GM18502 (cell line): ENCODE measurements at regions not wholly inside any gene's neighbourhood (a gene's known extent, or its start where the extent isn't known, plus 50 kb on each side); places are given as distances from the start of the nearest gene placed in this dataset.
"Not testable (repeated sequence)": the region's sequence is repeated elsewhere in the genome, so short reads cannot be mapped to it uniquely, and the experiment has no call there.

Experiments
- ATAC-seq: cut with Tn5 transposase; IDR thresholded peaks from one replicate; pipeline ENCODE4 v1.9.1; 2021; ENCODE audit warnings: mild to moderate bottlenecking; ENCODE audit not compliant: unreplicated experiment, poor library complexity

DNA sequence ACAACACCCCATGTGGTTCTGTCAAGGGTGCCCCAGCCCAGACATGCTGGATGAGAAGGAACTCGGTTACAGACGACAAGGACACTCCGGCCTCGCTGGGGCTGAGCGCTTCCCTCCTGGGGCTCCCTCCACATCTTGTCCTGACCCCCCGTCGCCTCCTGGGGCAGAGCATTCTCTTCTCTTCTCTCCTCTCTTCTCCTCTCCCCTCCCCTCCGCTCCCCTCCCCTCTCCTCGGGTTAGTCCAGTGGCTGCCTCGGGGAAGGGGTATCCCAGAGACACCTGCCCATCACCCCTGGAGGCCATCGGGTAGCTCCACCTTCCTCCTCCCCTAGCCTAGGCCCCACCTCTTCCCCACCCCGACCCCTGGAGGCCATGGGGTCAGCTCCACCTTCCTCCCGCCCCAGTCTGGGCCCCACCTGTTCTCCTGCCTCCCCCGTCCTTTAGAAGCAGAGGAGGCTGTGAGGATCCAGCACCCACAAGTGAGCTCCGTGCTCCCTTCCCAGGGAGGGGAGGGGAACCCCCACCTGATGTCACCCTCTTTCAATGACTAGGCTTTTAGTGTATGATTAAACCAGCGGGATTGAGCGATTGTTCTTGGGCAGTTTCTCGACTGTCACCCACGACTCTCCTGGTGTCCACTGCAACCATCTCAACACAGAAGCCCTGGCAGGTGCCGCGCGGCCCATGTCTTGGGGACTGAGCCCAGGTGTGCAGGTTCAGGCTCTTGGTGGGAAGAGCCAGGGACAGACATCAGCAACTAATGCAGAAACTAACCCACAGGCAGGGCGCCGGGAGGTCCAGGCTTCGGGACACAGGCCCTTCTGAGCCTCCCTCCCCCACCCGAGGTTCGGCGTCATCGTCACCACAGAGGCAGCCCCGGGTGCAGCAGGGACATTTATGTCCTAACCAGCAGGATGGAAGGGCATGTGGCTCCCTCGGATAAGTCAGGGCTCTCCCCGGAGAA lies 330.4 kb downstream of the ADGRD1 start:
- not testable (repeated sequence) for ATAC-seq

DNA sequence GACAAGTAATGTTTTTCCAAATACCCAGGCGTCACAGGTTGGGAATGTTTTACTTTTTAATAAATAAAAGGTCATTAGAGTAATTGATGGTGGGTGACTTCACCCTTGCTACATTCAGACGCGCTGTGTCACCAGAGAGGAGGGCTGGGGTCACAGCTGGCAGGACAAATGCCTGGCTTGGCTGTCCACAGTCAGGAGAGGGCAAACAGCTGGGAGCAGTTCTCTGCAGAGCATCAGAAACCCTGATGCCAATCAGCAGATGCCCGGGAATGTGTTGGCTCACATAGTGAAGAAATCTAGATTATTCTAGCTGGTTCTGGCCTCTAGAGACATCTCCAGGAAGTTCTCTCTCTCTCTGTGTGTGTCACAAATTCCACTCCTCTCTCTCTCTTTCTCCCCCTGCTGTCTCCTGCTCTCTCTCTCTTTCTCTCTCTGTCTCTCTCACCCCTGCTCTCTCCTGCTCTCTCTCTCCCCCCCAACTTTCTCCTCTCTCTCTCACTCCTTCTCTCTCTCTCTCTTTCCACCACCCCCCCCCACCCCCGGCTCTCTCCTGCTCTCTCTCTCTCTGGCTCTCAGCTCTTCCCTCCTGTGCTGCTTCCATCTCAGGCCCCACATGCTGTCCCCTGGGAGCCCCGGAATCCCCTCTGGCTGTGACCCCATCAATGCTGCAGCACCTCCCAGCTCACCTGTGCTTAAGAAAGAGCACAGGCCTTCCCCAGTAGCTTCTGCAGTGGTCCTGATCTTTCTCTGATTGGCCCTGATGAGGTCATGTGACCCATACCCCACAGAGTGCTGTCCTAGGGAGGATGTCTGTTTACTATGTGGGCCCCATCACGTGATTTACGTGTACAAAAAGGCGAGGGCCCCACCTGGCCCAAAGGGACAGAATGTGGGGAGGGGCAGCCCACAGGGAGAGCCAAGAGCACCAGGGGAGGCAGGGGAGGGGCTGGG lies 331.5 kb downstream of the ADGRD1 start:
- not testable (repeated sequence) for ATAC-seq

DNA sequence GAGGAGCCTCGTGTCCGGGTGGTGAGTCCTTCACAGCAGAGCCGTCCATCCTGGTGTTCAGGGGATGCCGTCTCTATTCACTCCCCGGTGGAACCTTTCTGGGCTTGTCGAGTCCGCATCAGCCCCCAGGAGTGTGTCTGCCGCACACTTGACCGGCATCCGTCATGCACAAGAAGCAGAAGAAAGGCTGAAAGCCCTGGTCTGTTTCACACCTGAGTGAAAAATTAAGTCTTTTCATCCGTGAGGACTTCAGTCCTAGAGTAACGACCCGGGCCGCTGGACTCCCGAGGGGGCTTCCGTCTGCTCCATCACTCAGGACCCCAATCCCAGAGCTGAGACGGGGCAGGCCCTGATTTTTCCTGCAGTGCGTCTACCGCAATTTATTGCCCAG lies 332.2 kb downstream of the ADGRD1 start:
- not testable (repeated sequence) for ATAC-seq

DNA sequence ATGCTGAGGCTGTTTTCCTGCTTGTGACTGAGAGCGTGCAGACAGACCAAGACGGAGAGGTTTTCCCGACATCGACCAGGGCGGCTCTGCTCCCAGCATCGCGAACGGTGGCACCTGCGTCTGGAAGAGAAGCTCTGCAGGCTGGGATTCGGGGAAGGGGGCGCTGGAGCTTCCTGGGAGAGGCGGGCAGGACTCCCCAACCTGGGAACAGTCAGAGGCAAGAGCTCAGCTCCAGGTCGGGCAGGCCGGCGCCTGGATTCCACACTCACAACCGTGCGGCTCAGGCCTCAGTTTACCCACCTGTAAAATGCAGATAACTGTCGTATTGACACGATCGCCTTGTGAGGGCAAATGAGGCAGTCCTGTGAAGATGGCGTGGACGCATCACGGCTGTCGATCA lies 332.6 kb downstream of the ADGRD1 start:
- not testable (repeated sequence) for ATAC-seq

DNA sequence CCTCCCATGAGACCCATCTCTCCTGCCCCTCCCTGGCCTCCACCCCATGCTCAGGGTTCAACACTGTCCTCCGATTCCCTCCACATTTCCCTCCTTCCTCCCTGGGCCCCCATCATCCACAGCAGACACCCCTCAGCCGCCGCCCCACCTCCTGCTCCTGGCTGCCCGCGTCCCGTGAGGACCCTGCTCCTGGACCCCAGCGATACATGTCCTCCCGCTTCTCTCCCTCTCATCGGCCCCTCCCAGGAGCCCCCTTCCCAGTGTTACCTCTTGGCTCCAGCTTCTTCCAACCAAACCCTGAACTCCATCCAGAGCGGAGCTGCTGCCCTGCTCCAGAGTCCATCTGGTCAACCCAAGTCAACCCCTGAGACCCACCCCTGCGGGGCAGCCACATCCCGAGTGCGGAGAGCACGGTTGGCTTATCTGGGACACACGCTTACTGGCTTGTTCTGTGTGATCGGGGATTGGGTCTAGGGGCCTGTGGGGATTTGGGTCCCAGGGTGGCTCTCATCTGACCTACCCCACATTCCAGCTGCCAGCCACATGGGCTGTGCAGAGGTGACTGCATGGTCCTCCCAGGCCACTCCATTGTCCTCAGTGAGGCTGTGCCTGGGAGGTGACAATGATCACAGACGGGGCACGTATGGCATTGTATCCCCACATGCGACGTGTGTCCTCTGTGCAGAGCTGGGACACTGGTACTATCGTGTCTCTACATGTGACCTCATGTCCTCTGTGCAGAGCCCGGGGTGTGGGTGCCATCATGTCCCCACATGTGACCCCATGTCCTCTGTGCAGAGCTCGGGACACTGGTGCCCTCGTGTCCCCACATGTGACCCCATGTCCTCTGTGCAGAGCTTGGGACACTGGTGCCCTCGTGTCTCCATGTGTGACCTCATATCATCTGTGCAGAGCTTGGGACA lies 333.6 kb downstream of the ADGRD1 start:
- ATAC-seq = no peak

DNA sequence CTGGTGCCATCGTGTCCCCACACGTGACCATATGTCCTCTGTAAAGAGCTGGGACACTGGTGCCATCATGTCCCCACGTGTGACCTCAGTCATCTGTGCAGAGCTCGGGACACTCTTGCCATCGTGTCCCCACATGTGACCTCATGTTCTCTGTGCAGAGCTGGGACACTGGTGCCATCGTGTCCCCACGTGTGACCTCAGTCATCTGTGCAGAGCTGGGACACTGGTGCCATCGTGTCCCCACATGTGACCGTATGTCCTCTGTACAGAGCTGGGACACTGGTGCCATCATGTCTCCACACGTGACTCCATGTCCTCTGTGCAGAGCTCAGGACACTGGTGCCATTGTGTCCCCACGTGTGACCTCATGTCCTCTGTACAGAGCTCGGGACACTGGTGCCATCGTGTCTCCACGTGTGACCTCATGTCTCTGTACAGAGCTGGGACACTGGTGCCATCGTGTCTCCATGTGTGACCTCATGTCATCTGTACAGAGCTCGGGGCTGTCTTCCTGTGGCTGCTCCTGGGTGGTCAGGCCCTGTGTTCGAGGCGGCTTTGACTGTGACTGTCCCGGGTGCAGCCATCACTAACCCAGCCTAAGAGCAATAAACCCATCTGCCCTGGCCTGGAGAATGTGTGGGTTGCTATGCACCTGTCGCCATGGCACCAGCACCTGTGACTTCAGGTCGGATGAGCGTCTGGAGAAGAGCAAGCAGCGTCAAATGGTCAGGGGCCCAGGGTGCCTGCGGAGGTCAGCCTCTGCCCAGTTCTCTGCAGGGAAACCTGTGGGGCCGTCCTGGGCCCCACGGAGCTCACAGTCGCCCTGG lies 334.4 kb downstream of the ADGRD1 start:
- ATAC-seq = no peak

DNA sequence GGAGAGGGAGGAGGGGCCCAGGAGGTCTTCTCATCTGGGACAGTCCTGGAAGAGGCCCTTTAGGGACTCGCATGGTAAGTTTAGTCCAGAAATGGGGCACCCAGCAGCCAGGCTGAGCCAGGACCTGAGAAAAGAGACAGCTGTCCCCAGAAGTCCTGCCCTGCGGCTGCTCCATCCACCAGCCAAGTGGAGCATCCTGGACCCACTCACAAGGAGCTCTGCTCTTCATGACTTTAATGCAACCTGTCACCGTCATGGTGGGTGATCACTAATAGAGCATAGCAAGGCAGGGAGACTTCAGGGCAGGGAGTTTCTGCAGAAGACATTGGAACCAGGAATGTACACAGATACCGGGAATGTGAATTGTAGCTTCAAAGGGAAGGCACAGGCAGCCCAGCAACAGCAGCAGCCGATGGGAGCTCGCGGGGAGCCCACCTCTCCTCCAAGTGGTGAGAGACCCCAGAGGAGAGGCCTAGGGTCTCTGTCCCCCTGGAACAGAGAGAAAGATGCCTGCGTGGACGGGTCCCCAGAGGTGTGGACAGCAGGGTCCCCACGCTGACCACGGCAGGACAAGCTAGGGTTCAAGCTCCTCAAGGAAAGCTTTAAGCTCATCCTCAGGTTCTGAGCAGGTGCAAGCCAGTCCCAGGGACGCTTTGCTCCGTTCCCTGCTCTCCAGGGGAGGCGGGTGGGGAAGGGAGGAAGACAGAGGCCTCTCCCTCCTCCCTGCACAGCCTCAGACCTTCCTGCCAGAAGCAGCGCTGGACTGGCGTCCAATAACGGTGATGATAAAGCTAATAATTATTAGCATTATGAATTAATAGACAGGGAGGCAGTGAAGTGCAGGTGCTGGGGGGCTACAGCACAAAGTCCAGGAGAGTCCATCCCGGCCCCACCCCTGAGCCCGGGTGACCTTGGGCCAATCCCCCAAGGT lies 335.3 kb downstream of the ADGRD1 start:
- ATAC-seq = not testable (repeated sequence)

DNA sequence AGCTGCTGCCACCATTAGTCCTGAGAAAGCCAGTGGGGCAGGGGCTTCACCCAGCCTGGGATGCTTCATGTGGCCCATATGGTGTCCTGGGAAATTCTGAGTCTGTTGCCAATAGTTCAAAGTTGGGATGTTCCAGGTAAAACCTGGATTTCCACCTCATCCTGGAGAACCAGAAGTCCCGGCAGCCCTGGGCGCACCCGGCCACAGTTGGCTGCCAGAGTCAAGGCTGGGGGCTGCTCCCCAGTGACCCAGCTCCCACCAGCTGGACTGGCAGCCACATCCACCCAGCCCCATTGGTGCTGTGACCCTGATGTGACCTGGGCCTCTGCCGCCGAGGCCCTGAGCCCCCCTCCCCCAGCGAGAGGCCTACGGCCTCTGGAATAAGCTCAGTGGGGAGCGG lies 336.1 kb downstream of the ADGRD1 start:
- not testable (repeated sequence) for ATAC-seq

DNA sequence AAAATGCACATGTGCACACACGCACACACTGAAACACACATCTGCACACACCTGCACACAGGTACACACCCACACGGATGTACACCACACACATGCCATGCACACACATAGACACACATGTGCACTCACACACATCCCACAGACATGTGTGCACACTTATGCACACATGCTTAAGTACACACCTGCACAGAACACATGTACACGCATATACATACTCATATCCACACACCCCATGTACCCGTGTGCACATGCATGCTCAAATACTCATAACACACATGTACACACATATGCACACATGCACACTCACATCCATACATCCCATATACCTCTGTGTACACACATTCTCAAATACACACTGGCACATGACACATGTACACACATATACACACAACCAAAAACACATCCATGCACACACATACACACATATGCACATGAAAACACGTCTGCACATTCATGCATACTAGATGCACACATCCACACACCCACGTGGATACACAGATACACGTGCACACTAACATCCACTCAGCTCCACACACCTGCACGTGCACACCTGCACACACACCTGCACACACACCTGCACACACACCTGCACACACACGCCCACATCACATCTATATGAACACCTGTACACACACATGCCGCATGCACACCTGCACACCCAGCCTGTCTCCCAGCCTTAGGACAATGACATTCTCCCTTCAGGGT lies 336.7 kb downstream of the ADGRD1 start:
- ATAC-seq = no peak

DNA sequence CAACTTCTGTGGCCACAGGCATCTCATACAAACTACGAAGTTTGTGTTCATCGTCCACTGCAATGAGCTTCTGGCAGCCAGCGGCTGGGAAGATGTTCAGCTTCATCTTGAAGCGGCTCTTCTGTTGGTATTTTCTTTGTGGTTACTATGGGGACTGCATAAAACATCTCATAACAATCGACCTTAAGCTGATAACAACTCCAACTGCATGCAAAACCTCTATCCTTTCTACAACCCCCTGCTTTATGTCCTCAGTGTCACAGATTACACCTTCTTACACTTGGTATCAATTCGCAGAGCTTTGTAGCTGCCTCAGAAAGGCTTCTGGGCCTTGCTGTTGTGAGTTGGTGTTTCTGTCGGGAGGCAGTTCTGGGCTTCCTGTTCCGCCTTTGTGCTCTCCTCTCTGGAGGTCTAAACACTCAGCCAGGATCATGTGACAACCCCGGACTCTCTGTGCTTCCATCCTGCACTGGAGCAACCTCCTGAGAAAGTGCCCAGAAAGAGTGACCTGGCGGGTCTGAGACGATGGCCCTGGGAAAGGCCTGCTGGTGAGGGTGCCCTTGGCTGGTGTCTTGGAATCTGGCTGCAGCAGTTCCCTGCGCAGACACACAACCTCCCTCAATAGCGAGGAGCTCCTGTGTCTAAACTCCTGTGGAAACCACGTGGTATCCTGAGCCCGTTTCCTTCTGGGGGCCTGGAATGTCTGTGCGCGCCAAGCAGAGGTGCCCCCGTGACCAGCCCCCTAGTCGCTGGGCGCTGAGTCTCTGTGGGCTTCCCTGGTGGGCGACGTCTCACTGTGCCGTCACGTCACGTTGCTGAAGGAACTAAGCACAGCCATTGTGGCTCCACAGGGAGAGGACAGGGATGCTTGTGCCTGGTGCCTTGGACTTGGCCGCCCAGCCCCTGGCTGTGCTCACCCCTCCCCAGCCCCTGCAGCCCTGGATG lies 339.6 kb downstream of the ADGRD1 start:
- ATAC-seq = not testable (repeated sequence)

DNA sequence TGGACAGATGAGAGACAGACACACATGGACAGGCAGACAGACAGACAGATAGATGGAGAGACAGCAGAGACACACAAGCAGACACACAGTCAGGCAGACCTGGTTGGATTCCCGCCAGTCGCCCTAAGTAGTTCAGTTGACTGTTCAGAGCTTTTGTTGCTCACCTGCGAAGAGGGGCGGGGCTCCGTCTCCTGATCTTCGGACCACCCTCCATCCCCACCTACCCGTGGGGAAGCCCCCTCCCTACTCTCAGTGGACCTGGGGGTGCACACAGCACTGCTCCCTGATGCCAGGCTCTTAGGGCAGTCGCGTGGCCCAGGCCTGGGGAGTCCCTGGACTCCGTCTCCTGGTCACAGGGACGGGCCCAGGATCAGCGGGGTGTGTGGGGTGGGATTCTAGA lies 341.0 kb downstream of the ADGRD1 start:
- not testable (repeated sequence) for ATAC-seq

DNA sequence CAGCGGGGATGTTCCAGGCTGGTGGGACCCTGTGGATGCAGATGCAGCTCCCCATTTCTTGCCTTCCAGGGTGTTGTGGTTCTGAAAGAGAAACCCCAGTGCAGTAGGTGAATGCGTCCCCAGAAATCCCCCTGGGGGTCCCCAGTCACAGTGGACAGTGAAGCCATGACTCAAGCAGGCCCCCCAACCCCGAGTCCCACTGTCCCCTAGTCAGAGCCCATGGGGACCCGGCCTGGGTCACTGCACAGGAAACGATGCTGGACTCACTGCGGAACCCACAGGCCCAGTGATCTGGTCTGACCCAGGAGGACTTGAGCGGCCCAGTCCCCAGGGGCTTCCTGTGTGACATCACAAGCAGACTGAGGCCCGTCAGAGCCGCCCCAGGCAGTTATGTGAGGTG lies 341.4 kb downstream of the ADGRD1 start:
- ATAC-seq = not testable (repeated sequence)

DNA sequence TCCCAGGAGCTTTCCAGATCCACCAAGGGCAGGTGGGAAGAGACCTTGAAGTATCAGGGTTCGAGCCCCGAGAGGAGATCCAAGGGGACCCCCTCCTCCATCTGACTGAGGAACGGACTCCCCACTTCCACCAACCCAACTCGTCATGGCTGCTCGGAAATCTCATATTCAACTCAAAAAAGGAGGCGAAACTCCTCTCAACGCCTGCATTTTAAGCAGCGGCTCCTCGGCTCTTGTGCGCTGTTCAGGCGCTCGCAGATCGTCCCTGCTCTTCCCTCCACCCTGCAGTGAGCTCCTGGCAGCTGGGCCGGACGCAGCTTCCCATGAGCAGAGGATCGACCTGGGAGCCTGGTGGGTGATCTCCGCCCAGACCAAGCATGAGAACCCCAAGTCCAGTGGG lies 341.9 kb downstream of the ADGRD1 start:
- ATAC-seq = not testable (repeated sequence)

DNA sequence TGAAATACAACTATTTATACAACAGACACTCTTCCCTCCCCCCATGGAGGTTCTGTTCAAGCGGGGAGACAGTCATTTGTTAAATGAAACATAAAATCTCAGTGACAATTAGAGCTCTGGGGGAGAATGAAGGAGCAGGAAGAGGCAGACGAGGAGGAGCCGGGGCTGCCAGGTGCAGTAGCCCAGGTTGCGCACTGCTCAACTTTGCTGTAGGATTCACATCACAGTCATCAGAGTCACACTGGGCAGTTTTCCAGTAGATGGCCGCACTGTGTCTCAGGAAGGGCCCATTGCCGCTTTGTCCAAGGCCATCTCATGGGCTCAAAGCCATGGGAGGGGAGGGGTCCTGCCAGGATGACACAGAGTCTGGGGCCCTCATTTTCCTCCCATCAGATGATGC lies 342.4 kb downstream of the ADGRD1 start:
- not testable (repeated sequence) for ATAC-seq

DNA sequence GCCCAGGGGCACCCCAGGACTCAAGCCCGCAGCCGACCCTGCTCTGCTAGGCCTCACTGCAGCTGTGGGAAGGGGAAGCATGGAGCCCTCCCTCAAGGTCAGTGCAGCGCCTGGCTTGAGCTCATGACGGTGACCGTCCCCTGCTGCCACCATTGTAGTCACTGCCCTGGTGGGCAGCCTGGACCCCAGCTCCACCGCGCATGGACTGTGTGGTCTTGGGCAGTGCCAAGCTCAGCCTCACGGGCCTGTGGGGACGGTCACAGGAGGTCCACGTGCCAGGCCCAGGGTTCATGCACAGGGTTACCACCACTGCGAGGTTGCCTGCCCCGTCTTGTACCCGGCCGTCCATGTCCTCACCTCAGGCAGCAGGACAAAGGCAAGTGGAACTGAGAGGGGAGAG lies 342.9 kb downstream of the ADGRD1 start:
- ATAC-seq = not testable (repeated sequence)
